ENCODE measurements at regions not wholly inside any gene's neighbourhood (a gene's known extent, or its start where the extent isn't known, plus 50 kb on each side); places are given as distances from the start of the nearest gene placed in this dataset.
A peak's percentile ranks its signal among the peaks of the same experiment; 100 is the strongest.

DNA sequence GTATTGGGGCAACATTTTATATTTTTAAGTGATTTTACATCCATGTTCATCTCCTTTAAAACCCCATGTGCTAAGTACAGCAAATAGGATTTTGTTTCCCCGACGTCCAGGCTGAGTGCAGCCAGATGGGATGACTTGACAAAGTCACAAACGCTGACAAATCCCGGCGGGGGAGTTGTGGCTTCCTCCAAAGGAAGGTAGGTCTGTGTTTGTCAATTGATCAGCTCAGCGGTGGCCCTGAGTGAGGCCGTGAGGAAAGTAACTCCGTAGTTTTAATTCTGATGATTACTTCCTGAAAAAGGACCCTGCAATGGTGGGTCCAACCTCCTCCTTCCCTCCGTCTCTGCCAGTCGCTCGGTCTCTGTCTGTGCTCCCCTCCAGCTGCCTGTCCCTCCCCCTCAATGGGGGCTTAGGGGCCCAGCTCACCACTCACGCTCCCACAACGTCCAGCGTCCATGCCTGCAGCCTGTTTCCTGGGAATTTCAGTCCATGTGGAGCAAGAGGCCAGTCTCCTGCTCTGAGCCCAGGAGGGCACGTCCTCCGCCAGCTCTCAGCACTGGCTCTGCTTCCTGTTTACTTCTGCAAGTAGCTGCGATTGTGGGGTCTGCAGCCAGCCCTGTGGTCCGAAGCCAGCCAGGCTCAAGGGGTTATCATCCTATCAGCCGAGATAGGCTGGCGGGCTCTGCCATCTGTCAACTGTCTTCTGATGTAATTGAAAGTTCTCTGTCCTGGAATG is 209.4 kb upstream of the FOXF1 start:
- no peaks in the 10 kb centered on the region for H3K36me3 ChIP-seq
- DNase-seq (ENCODE audit: low spot score in 2 of 2) = peak in 1 of 2 donors; percentile 72
- peaks cover 91% of the 10 kb centered on the region for H3K27me3 ChIP-seq
- H3K4me3 ChIP-seq = no peak overlapping the region
- H3K27ac ChIP-seq = no peak overlapping the region
- peaks cover 11% of the 10 kb centered on the region for H3K4me1 ChIP-seq
- no peak for TF ChIP-seq POLR2A (IDR thresholded peaks at IDR 0.05)
- 17% methylated on average over 20 of the region's 20 CpGs for WGBS
- no peaks in the 10 kb centered on the region for H3K9me3 ChIP-seq

DNA sequence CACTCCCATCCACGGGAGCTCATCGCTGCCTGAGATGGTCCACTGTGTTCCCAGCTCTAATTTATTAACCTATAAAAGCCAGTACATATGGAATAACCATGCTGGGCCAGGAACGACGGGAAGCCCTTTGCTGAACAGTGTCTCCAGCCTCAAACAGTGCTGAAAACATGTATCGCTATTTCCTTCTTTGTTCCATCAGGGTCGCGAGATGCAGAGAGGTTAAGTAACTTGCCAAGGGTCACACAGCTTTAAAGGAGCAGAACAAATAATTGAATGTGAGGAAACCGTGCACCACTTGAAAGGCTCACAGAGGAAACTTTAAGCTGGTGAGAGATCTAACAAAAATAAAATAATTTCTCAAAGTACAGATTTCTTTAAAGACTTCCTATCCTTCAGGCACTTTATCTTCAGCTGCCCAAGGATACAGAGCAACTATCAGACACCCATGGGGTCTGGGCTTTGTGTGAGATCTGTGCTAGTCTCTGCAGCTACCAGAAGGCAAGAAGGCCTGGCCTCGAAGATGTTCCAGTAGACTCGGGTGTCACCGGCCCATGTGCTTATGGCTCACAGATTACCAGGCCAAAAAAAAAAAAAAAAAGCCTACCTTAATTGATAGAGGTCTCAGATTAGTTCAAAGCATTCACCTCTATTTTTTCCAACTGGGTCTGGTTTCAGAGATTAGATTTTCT is 207.8 kb upstream of the FOXF1 start:
- no peak for TF ChIP-seq POLR2A (IDR thresholded peaks at IDR 0.05)
- no peak for TF ChIP-seq POLR2AphosphoS5 (IDR thresholded peaks at IDR 0.05)
- TF ChIP-seq EP300 (IDR thresholded peaks at IDR 0.05) = no peak
- TF ChIP-seq CTCF (IDR thresholded peaks at IDR 0.05) = no peak
- WGBS = 87% methylated on average over 11 of the region's 11 CpGs
- Histone ChIP-seq H3K4me1 (peaks cover 11% of the 10 kb centered on the region), H3K36me3 (no peaks in the 10 kb centered on the region), H3K27me3 (peaks cover 86% of the 10 kb centered on the region), H3K4me3 (no peak overlapping the region), H3K9me3 (no peaks in the 10 kb centered on the region), H3K27ac (no peak overlapping the region)
- no peak for DNase-seq (ENCODE audit: low spot score in 2 of 2)

DNA sequence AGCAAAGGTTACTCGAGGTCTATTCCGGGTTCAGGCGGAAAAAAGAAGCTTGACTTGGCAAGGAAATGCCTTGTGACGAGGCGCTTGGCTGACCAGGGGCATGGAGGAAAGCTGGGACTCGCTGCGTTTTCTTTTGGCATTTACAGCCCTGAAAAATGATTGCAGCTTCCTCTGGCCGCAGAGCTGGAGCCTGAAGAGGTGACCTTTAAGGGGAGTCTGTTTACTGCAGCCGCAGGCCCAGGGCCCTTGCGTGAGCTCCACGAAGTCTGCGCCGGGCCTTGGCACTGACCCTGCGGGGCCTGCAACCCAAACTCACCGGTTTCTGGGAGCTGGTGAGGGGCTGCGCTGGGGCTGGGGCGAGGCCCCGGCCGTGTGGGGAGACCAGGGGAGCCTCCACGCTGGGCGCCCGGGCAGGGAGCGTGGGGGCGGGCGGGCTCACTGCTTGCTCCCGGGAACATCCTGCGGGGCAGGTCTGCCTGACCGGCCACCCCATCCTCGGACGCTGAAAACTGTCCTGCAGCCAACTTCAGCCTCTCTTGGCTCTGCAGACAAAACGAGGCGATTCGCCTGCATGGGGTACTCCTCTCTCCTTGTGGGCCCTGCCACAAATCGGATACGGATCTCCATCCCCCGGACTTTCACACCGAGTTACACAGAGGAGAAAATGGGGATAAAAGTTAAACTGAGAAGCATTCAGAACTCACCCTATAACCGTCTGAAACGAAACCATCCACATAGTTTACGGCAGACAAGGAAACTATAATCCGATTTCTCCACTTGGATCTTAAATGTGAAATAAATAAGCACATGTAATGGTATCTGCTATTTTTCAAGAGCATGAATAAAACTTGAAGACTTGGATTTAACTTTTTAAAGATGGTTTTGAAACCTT is 206.3 kb upstream of the FOXF1 start:
- peaks cover 78% of the 10 kb centered on the region for H3K27me3 ChIP-seq
- TF ChIP-seq CTCF (IDR thresholded peaks at IDR 0.05) (no peak), POLR2A (IDR thresholded peaks at IDR 0.05) (no peak), POLR2AphosphoS5 (IDR thresholded peaks at IDR 0.05) (no peak), EP300 (IDR thresholded peaks at IDR 0.05) (no peak)
- no peak overlapping the region for H3K4me3 ChIP-seq
- no peaks in the 10 kb centered on the region for H3K9me3 ChIP-seq
- no peaks in the 10 kb centered on the region for H3K4me1 ChIP-seq
- no peak overlapping the region for H3K27ac ChIP-seq
- DNase-seq (ENCODE audit: low spot score in 2 of 2) = no peak
- no peaks in the 10 kb centered on the region for H3K36me3 ChIP-seq
- 61% methylated on average over 28 of the region's 41 CpGs for WGBS

DNA sequence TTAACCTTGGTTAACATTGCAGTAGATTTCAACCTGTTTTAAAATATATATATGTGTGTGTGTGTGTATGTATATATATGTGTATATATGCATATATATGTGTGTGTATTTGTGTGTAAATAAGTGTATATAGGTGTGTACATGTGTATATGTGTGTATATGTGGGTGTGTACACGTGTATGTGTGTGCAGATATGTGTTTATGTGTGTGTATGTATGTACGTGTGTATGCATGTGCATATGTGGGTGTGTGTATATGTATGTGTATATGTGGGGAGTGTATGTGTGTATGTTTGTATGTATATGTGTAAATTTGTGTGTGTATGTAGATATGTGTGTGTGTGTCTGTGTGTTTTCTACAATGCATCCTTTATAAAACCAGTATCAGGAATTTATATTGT is 205.5 kb upstream of the FOXF1 start:
- 73% methylated on average over 2 of the region's 2 CpGs for WGBS
- H3K27me3 ChIP-seq = peaks cover 77% of the 10 kb centered on the region

GRCh38 chr16:86305440-86305839 is 204.9 kb upstream of the FOXF1 start:
- no peak for DNase-seq (ENCODE audit: low spot score in 2 of 2)
- Histone ChIP-seq H3K4me3 (no peak overlapping the region), H3K27ac (no peak overlapping the region), H3K9me3 (no peaks in the 10 kb centered on the region), H3K4me1 (no peaks in the 10 kb centered on the region), H3K36me3 (no peaks in the 10 kb centered on the region), H3K27me3 (peaks cover 72% of the 10 kb centered on the region)
- 90% methylated on average over 5 of the region's 5 CpGs for WGBS
- TF ChIP-seq POLR2A (IDR thresholded peaks at IDR 0.05) (no peak), POLR2AphosphoS5 (IDR thresholded peaks at IDR 0.05) (no peak), EP300 (IDR thresholded peaks at IDR 0.05) (no peak), CTCF (IDR thresholded peaks at IDR 0.05) (no peak)

More for the DNA sequence above, 205.5 kb upstream of the FOXF1 start:
- Histone ChIP-seq H3K36me3 (no peaks in the 10 kb centered on the region), H3K9me3 (no peaks in the 10 kb centered on the region), H3K27ac (no peak overlapping the region), H3K4me3 (no peak overlapping the region), H3K4me1 (no peaks in the 10 kb centered on the region)
- no peak for DNase-seq (ENCODE audit: low spot score in 2 of 2)
- no peak for TF ChIP-seq CTCF (IDR thresholded peaks at IDR 0.05)
